ENCODE measurements at regions not wholly inside any gene's neighbourhood (a gene's known extent, or its start where the extent isn't known, plus 50 kb on each side); places are given as distances from the start of the nearest gene placed in this dataset.
"Not testable (repeated sequence)": the region's sequence is repeated elsewhere in the genome, so short reads cannot be mapped to it uniquely, and the experiment has no call there.

- not testable (repeated sequence) for H3K36me3 ChIP-seq (ENCODE audit: control insufficient read depth in 2 of 2, insufficient read depth in 2 of 2, low read length in 1 of 2); H3K4me1 ChIP-seq (ENCODE audit: control insufficient read depth in 2 of 2, insufficient read depth in 2 of 2, low read length in 1 of 2); H3K27me3 ChIP-seq (ENCODE audit: control insufficient read depth in 1 of 2, insufficient read depth in 2 of 2, low read length in 2 of 2); H3K9me3 ChIP-seq (ENCODE audit: control insufficient read depth in 2 of 2, insufficient read depth in 1 of 2, low read depth in 1 of 2, low read length in 1 of 2); H3K27ac ChIP-seq (ENCODE audit: low read depth in 2 of 2, low read length in 1 of 2); H3K4me3 ChIP-seq (ENCODE audit: low read depth in 1 of 2, low read length in 2 of 2)
- WGBS, 2 donors, result 83 to 84% methylated on average over 3 of the region's 3 CpGs
Measured at GRCh38 chr15:84157857-84158256, 77.7 kb upstream of the GOLGA6L4 start.

GRCh38 chr15:84159346-84160269 lies 76.0 kb upstream of the GOLGA6L4 start:
- H3K4me3 ChIP-seq (ENCODE audit: low read depth in 1 of 2, low read length in 2 of 2); H3K4me1 ChIP-seq (ENCODE audit: control insufficient read depth in 2 of 2, insufficient read depth in 2 of 2, low read length in 1 of 2); H3K36me3 ChIP-seq (ENCODE audit: control insufficient read depth in 2 of 2, insufficient read depth in 2 of 2, low read length in 1 of 2); H3K27me3 ChIP-seq (ENCODE audit: control insufficient read depth in 1 of 2, insufficient read depth in 2 of 2, low read length in 2 of 2); H3K9me3 ChIP-seq (ENCODE audit: control insufficient read depth in 2 of 2, insufficient read depth in 1 of 2, low read depth in 1 of 2, low read length in 1 of 2); H3K27ac ChIP-seq (ENCODE audit: low read depth in 2 of 2, low read length in 1 of 2): not testable (repeated sequence)
- WGBS, 2 donors, result 82 to 93% methylated on average over 11 to 17 of the region's 17 CpGs

- H3K4me3 ChIP-seq (ENCODE audit: low read depth in 1 of 2, low read length in 2 of 2); H3K27me3 ChIP-seq (ENCODE audit: control insufficient read depth in 1 of 2, insufficient read depth in 2 of 2, low read length in 2 of 2); H3K4me1 ChIP-seq (ENCODE audit: control insufficient read depth in 2 of 2, insufficient read depth in 2 of 2, low read length in 1 of 2); H3K36me3 ChIP-seq (ENCODE audit: control insufficient read depth in 2 of 2, insufficient read depth in 2 of 2, low read length in 1 of 2); H3K27ac ChIP-seq (ENCODE audit: low read depth in 2 of 2, low read length in 1 of 2); H3K9me3 ChIP-seq (ENCODE audit: control insufficient read depth in 2 of 2, insufficient read depth in 1 of 2, low read depth in 1 of 2, low read length in 1 of 2): not testable (repeated sequence)
- WGBS, 2 donors, result 80 to 86% methylated on average over 8 of the region's 8 CpGs
Measured at GRCh38 chr15:84164423-84165292, 70.9 kb upstream of the GOLGA6L4 start.

GRCh38 chr15:84170029-84170428 lies 65.5 kb upstream of the GOLGA6L4 start:
- WGBS, 2 donors, result 85 to 100% methylated on average over 1 to 10 of the region's 19 CpGs
- not testable (repeated sequence) for H3K36me3 ChIP-seq (ENCODE audit: control insufficient read depth in 2 of 2, insufficient read depth in 2 of 2, low read length in 1 of 2); H3K27me3 ChIP-seq (ENCODE audit: control insufficient read depth in 1 of 2, insufficient read depth in 2 of 2, low read length in 2 of 2); H3K4me1 ChIP-seq (ENCODE audit: control insufficient read depth in 2 of 2, insufficient read depth in 2 of 2, low read length in 1 of 2); H3K27ac ChIP-seq (ENCODE audit: low read depth in 2 of 2, low read length in 1 of 2); H3K4me3 ChIP-seq (ENCODE audit: low read depth in 1 of 2, low read length in 2 of 2); H3K9me3 ChIP-seq (ENCODE audit: control insufficient read depth in 2 of 2, insufficient read depth in 1 of 2, low read depth in 1 of 2, low read length in 1 of 2)

- H3K36me3 ChIP-seq (ENCODE audit: control insufficient read depth in 2 of 2, insufficient read depth in 2 of 2, low read length in 1 of 2); H3K9me3 ChIP-seq (ENCODE audit: control insufficient read depth in 2 of 2, insufficient read depth in 1 of 2, low read depth in 1 of 2, low read length in 1 of 2); H3K4me3 ChIP-seq (ENCODE audit: low read depth in 1 of 2, low read length in 2 of 2); H3K4me1 ChIP-seq (ENCODE audit: control insufficient read depth in 2 of 2, insufficient read depth in 2 of 2, low read length in 1 of 2); H3K27me3 ChIP-seq (ENCODE audit: control insufficient read depth in 1 of 2, insufficient read depth in 2 of 2, low read length in 2 of 2): not testable (repeated sequence)
- 1 to 6% methylated on average over 8 to 10 of the region's 22 CpGs for WGBS, 2 donors
- H3K27ac ChIP-seq (ENCODE audit: low read depth in 2 of 2, low read length in 1 of 2), result peak overlapping the region in 1 of 2 donors; percentile 57
Measured at GRCh38 chr15:84173231-84173610, 62.4 kb upstream of the GOLGA6L4 start.
